HCT116 (cell line): ENCODE measurements at regions not wholly inside any gene's neighbourhood (a gene's known extent, or its start where the extent isn't known, plus 50 kb on each side); places are given as distances from the start of the nearest gene placed in this dataset.

Experiments used
- ATAC-seq: fragments of 200-7000 bp; cut with Tn5 transposase; 2 replicates; pipeline ENCODE4 v1.9.1; 2020; ENCODE audit warnings: mild to moderate bottlenecking, moderate library complexity
- BruUV-seq: library from RNA; stranded (reverse); fragments of 400-500 nt; replicated peaks from 2 replicates; lab custom pipeline; 2021; lab: Mats Ljungman, UMichigan
- CTCF ChIA-PET: fragments of 300-600 bp; sonication (Branson Sonifier 250); formaldehyde crosslinking; loops from one replicate; lab custom pipeline; 2021; ENCODE audit warnings: antibody characterized with exemption; lab: Charles Lee
- POLR2A ChIA-PET: fragments of 300-600, 350-600 bp; sonication (Branson Sonifier 250); formaldehyde crosslinking; loops from one replicate; lab custom pipeline; 2021; ENCODE audit warnings: antibody characterized with exemption; lab: Charles Lee
- RAD21 ChIA-PET, 2 experiments: fragments of 300-600 bp; sonication (Branson Sonifier 250); formaldehyde crosslinking; loops; one replicate each; lab custom pipeline; 2023; ENCODE audit warnings: low total read pairs in 2 of 2; ENCODE audit not compliant: uncharacterized antibody in 2 of 2, unreplicated experiment in 2 of 2, low non-redundant PET in 1 of 2; lab: Charles Lee
- DNase-seq: peaks from one replicate; pipeline ENCODE4 v3.0.0-alpha.2; 2010; ENCODE audit warnings: low read depth, low spot score
- H2AFZ ChIP-seq: fragments of 200-600 bp; shearing (Covaris generic), sonication (generic); 2 replicates; pipeline ENCODE4 v1.6.1; 2017; ENCODE audit warnings: low read depth, mixed run types, mixed read lengths, antibody characterized with exemption, low read length; ENCODE audit not compliant: poor library complexity, severe bottlenecking
- H3K27ac ChIP-seq: 2 replicates; pipeline ENCODE4 v1.5.1; 2012; ENCODE audit warnings: low read depth, low read length
- H3K27me3 ChIP-seq: fragments of 200-600 bp; sonication (generic); 2 replicates; pipeline ENCODE4 v1.6.1; 2016; ENCODE audit warnings: mixed run types, low read length, mixed read lengths; ENCODE audit not compliant: insufficient read depth
- H3K36me3 ChIP-seq, 2 experiments: fragments of 200-500 bp in 1 of 2; fragments of 200-600 bp in 1 of 2; sonication (Bioruptor generic) in 1 of 2; sonication (generic) in 1 of 2; 2 replicates each; pipeline versions ENCODE4 v1.5.1 to v1.6.1; 2014 to 2016; ENCODE audit warnings: low read length in 2 of 2, inconsistent platforms in 1 of 2, mixed read lengths in 1 of 2, mixed run types in 1 of 2; ENCODE audit not compliant: insufficient read depth in 2 of 2, control insufficient read depth in 1 of 2
- H3K4me1 ChIP-seq, 2 experiments: fragments of 200-600 bp in 1 of 2; sonication (generic) in 1 of 2; 2 replicates each; pipeline versions ENCODE4 v1.5.1 to v1.6.1; 2012 to 2017; ENCODE audit warnings: low read length in 2 of 2, inconsistent platforms in 1 of 2, mild to moderate bottlenecking in 1 of 2, mixed read lengths in 1 of 2, mixed run types in 1 of 2, moderate library complexity in 1 of 2; ENCODE audit not compliant: insufficient read depth in 2 of 2, control insufficient read depth in 1 of 2
- H3K4me2 ChIP-seq: fragments of 200-600 bp; sonication (generic); 2 replicates; pipeline ENCODE4 v1.6.1; 2017; ENCODE audit warnings: mixed run types, low read length, mixed read lengths
- H3K4me3 ChIP-seq, 2 experiments: fragments of 200-600 bp in 1 of 2; sonication (generic) in 1 of 2; replicated peaks in 1 of 2; 2 replicates each; pipeline ENCODE4 v1.5.1; 2011 to 2016; ENCODE audit warnings: low read length in 2 of 2, control low read depth in 1 of 2, low read depth in 1 of 2, mild to moderate bottlenecking in 1 of 2, mixed read lengths in 1 of 2, mixed run types in 1 of 2
- H3K79me2 ChIP-seq: fragments of 200-600 bp; sonication (generic); 2 replicates; pipeline ENCODE4 v1.6.1; 2017; ENCODE audit warnings: mild to moderate bottlenecking, mixed run types, low read length, moderate library complexity, mixed read lengths; ENCODE audit not compliant: insufficient read depth
- H3K9ac ChIP-seq: fragments of 200-600 bp; sonication (generic); 2 replicates; pipeline ENCODE4 v1.6.1; 2016; ENCODE audit warnings: low read length, mixed read lengths
- H3K9me2 ChIP-seq: fragments of 200-600 bp; sonication (generic), shearing (Covaris generic); 2 replicates; pipeline ENCODE4 v1.6.1; 2017; ENCODE audit warnings: mixed run types, mild to moderate bottlenecking, moderate library complexity; ENCODE audit not compliant: insufficient read depth
- H3K9me3 ChIP-seq, 2 experiments: fragments of 200-500 bp in 1 of 2; fragments of 200-600 bp in 1 of 2; sonication (Bioruptor generic) in 1 of 2; sonication (generic) in 1 of 2; 2 replicates each; pipeline ENCODE4 v1.6.1; 2014 to 2017; ENCODE audit warnings: low read length in 2 of 2, mixed read lengths in 2 of 2, inconsistent platforms in 1 of 2, low read depth in 1 of 2, mild to moderate bottlenecking in 1 of 2, mixed run types in 1 of 2, moderate library complexity in 1 of 2; ENCODE audit not compliant: control insufficient read depth in 1 of 2, insufficient read depth in 1 of 2
- H4K20me1 ChIP-seq: fragments of 200-600 bp; sonication (generic), shearing (Covaris generic); 2 replicates; pipeline ENCODE4 v1.6.1; 2017; ENCODE audit warnings: mixed run types, mild to moderate bottlenecking, moderate library complexity; ENCODE audit not compliant: insufficient read depth
- CBX3 ChIP-seq: IDR thresholded peaks from 2 replicates; pipeline ENCODE4 v1.6.1; 2012; ENCODE audit warnings: low read depth
- CEBPB ChIP-seq: IDR thresholded peaks from 2 replicates; pipeline ENCODE4 v1.6.1; 2012; ENCODE audit warnings: low read depth
- EGR1 ChIP-seq: IDR thresholded peaks from 2 replicates; pipeline ENCODE4 v1.6.1; 2012; ENCODE audit warnings: low read depth
- ELF1 ChIP-seq: IDR thresholded peaks from 2 replicates; pipeline ENCODE4 v1.6.1; 2012; ENCODE audit warnings: low read depth, borderline replicate concordance
- EZH2 ChIP-seq: fragments of 200-600 bp; sonication (generic); IDR thresholded peaks from 2 replicates; pipeline ENCODE4 v1.6.1; 2017; ENCODE audit warnings: antibody characterized with exemption, mixed run types
- YY1 ChIP-seq: IDR thresholded peaks from 2 replicates; pipeline ENCODE4 v1.6.1; 2011; ENCODE audit warnings: low read length, low read depth, moderate library complexity, mild to moderate bottlenecking; ENCODE audit not compliant: insufficient replicate concordance; ENCODE audit errors: extremely low read depth
- intact Hi-C: fragments of 100-400 bp; cut with micrococcal nuclease; formaldehyde crosslinking; loops from 2 replicates; pipeline ENCODE4 v1.10.0; 2022
- TF ChIP-seq, protein P1 (sequence below): IDR thresholded peaks from 2 replicates; pipeline ENCODE4 v1.6.1; 2012
- TF ChIP-seq, protein P2 (sequence below), 3 experiments: fragments of 200-600 bp in 1 of 3; sonication (generic) in 1 of 3; IDR thresholded peaks in 2 of 3; conservative IDR thresholded peaks in 1 of 3; 2 replicates each; pipeline ENCODE4 v1.5.1; 2012 to 2017; ENCODE audit warnings: low read depth in 2 of 3, low read length in 2 of 3, antibody characterized with exemption in 1 of 3, borderline replicate concordance in 1 of 3, control low read depth in 1 of 3, mild to moderate bottlenecking in 1 of 3, mixed read lengths in 1 of 3, mixed run types in 1 of 3, moderate library complexity in 1 of 3; ENCODE audit not compliant: insufficient read depth in 1 of 3

DNA sequence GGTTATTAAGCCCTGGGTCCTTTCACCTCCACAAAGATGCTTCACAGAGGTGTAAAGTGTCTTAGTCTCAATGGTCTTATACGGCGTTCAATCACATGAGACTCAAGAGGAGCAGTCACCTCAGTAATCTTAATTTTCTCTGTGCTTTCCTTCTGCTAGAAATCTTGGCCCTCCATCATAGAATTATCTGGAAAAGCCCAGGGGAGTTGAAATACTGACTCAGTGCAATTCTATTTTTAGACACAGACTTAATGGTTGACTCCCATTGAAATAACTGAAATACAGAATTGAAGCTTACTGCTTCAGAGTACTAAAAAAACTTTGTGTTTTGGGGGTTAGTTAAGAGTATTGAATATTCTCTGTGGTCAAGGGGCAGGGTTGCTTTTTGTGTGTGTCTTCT, 94.5 kb upstream of the IL15 start:
- ChIA-PET POLR2A (no interaction called here), CTCF (no interaction called here), RAD21 (no interaction called here)
- Histone ChIP-seq H4K20me1 (no peaks in the 10 kb centered on the region), H2AFZ (no peak overlapping the region), H3K9me3 (peaks cover 0 to 7% of the 10 kb centered on the region in 2 experiments; a peak in 1 of 4 replicates), H3K4me2 (no peak overlapping the region), H3K9me2 (no peaks in the 10 kb centered on the region), H3K27ac (no peak overlapping the region), H3K4me1 (no peaks in the 10 kb centered on the region), H3K9ac (no peak overlapping the region), H3K4me3 (no peak overlapping the region), H3K36me3 (no peaks in the 10 kb centered on the region; a peak in 1 of 4 replicates), H3K79me2 (no peaks in the 10 kb centered on the region), H3K27me3 (no peaks in the 10 kb centered on the region)
- BruUV-seq, result no TSS peak
- ATAC-seq (no peak), DNase-seq (no peak)
- TF ChIP-seq EZH2 (no peak), ELF1 (no peak), YY1 (no peak), EGR1 (no peak), CBX3 (no peak), CEBPB (no peak)
- TF ChIP-seq, protein P1, sequence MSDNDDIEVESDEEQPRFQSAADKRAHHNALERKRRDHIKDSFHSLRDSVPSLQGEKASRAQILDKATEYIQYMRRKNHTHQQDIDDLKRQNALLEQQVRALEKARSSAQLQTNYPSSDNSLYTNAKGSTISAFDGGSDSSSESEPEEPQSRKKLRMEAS, result no peak
- TF ChIP-seq, protein P2, sequence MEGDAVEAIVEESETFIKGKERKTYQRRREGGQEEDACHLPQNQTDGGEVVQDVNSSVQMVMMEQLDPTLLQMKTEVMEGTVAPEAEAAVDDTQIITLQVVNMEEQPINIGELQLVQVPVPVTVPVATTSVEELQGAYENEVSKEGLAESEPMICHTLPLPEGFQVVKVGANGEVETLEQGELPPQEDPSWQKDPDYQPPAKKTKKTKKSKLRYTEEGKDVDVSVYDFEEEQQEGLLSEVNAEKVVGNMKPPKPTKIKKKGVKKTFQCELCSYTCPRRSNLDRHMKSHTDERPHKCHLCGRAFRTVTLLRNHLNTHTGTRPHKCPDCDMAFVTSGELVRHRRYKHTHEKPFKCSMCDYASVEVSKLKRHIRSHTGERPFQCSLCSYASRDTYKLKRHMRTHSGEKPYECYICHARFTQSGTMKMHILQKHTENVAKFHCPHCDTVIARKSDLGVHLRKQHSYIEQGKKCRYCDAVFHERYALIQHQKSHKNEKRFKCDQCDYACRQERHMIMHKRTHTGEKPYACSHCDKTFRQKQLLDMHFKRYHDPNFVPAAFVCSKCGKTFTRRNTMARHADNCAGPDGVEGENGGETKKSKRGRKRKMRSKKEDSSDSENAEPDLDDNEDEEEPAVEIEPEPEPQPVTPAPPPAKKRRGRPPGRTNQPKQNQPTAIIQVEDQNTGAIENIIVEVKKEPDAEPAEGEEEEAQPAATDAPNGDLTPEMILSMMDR (IDR thresholded peaks at IDR 0.05 in 2 of 3, conservative IDR thresholded peaks at IDR 0.05 in 1 of 3; ENCODE audit: borderline replicate concordance in 1 of 3, insufficient read depth in 1 of 3, low read depth in 2 of 3, low read length in 2 of 3), result no peak
- intact Hi-C loops, result no loop called here

DNA sequence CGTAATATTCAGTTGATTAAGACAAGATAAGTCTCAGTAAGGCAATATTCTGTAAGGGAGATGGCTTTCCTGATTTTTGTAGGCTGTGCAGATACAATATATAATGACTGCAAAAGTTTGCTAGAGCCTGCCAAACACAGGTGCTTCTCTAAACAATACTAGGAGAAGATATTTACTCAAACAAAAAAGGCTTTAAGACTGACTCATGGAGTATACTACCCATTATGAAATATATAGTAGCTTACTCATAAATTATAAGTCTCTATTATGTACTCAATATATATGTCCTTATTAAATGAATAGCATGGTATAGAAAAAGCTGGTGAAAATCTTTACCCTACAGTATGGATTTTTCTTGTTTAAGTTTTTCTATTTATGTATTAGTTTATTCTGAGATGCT, 93.2 kb upstream of the IL15 start:
- intact Hi-C loops, result no loop called here
- no peak for TF ChIP-seq CEBPB
- TF ChIP-seq ELF1, result no peak
- TF ChIP-seq CBX3, result no peak
- TF ChIP-seq, protein P2 (IDR thresholded peaks at IDR 0.05 in 2 of 3, conservative IDR thresholded peaks at IDR 0.05 in 1 of 3; ENCODE audit: borderline replicate concordance in 1 of 3, insufficient read depth in 1 of 3, low read depth in 2 of 3, low read length in 2 of 3), result no peak
- no peak overlapping the region for H3K9ac ChIP-seq
- DNase-seq (no peak), ATAC-seq (no peak)
- H3K4me2 ChIP-seq, result no peak overlapping the region
- no peak overlapping the region for H3K4me3 ChIP-seq
- no TSS peak for BruUV-seq
- H3K79me2 ChIP-seq, result no peaks in the 10 kb centered on the region
- ChIA-PET CTCF (no interaction called here), RAD21 (no interaction called here), POLR2A (no interaction called here)
- H4K20me1 ChIP-seq, result no peaks in the 10 kb centered on the region
- H3K4me1 ChIP-seq, result no peaks in the 10 kb centered on the region
- H3K27me3 ChIP-seq, result no peaks in the 10 kb centered on the region
- peaks cover 0 to 7% of the 10 kb centered on the region in 2 experiments; a peak in 1 of 4 replicates for H3K9me3 ChIP-seq
- H3K9me2 ChIP-seq, result no peaks in the 10 kb centered on the region
- H3K36me3 ChIP-seq, result no peaks in the 10 kb centered on the region
- no peak overlapping the region for H3K27ac ChIP-seq
- H2AFZ ChIP-seq, result no peak overlapping the region
